Lower leg skin (tissue), 3 donors: ENCODE measurements at regions not wholly inside any gene's neighbourhood (a gene's known extent, or its start where the extent isn't known, plus 50 kb on each side); places are given as distances from the start of the nearest gene placed in this dataset.

ENCODE experiments used
- CTCF ChIP-seq, 3 donors: fragments of 450-650 bp; IDR thresholded peaks; one replicate each; pipeline ENCODE4 v1.5.1; 2016; ENCODE audit warnings: antibody characterized with exemption in 3 of 3, mild to moderate bottlenecking in 3 of 3, moderate library complexity in 2 of 3
- POLR2A ChIP-seq, 2 donors: fragments of 450-650 bp; IDR thresholded peaks; one replicate each; pipeline ENCODE4 v1.6.1; 2016 to 2017; ENCODE audit warnings: antibody characterized with exemption in 2 of 2, mild to moderate bottlenecking in 1 of 2, moderate library complexity in 1 of 2

DNA sequence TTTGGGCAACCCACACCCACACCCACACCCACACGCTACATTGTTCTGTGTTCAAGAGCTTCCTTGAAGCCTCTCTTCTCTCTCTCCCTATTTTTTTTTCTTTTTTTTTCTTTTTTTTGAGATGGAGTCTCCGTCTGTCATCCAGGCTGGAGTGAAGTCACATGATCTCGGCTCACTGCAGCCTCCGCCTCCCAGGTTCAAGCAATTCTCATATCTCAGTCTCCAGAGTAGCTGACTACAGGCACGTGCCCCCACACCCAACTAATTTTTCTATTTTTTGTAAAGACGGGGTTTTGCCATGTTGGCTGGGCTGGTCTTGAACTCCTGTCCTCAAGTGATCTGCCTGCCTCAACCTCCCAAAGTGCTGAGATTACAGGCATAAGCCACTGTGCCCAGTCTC, 271.1 kb downstream of the SHQ1 start:
- TF ChIP-seq CTCF (IDR thresholded peaks at IDR 0.05) (no peak), POLR2A (IDR thresholded peaks at IDR 0.05) (no peak)
